HG02759 (cell line): ENCODE measurements at regions not wholly inside any gene's neighbourhood (a gene's known extent, or its start where the extent isn't known, plus 50 kb on each side); places are given as distances from the start of the nearest gene placed in this dataset.
"Not testable (repeated sequence)": the region's sequence is repeated elsewhere in the genome, so short reads cannot be mapped to it uniquely, and the experiment has no call there.

Experiments used
- ATAC-seq: cut with Tn5 transposase; IDR thresholded peaks from one replicate; pipeline ENCODE4 v1.9.1; 2021; ENCODE audit warnings: mild to moderate bottlenecking, moderate library complexity; ENCODE audit not compliant: unreplicated experiment

DNA sequence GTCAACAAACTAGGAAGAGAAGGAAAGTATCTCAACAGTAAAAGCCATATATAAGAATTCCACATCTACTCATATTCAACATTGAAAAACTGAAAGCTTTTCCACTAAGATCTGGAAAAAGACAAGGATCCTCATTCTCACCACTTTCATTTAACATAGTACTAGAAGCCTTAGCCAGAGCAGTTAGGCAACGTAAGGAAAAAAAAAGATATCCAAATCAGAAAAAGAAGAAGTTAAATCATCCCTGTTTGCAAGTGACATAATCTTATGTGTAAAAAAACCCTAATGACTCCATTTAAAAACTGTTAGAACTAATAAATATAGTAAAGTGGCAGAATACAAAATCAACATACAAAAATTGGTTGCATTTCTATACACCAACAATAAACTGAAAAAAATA lies 426.2 kb downstream of the BCAT1 start:
- ATAC-seq, result no peak

DNA sequence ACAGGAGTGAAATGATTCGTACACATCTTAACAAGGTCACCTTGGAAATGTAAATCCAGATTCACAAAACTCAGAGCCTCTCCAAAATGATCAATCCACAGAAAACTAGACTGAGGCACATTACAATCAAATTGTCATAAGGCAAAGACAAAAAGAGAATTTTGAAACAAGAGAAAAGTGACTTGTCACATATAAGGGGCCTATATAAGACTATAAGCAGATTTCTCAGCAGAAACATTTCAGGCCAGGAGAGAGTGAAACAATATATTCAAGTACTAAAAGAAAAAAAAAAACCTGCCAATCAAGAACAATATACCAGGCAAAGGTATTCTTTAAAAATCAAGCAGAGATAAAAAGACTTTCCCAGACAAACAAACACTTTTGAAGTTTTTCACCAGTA lies 429.1 kb downstream of the BCAT1 start:
- no peak for ATAC-seq

DNA sequence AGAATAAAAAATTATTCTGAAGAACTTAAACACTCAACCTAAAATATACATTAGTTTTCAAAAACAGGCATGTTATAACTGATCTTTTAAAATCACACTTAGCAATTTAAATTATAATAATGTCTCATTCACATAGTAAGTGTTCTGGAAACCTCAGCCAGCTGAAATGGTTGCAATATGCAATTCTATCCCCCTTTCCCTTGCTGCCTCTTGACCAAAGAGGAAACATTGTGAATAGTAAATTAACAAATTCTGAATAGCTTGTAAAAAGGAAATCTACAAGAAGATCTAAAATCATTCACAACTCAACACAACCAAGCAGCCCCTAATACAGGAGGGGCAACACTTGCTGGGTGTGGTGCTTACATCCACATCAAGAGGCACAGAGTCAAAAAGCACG lies 431.9 kb downstream of the BCAT1 start:
- ATAC-seq, result no peak

DNA sequence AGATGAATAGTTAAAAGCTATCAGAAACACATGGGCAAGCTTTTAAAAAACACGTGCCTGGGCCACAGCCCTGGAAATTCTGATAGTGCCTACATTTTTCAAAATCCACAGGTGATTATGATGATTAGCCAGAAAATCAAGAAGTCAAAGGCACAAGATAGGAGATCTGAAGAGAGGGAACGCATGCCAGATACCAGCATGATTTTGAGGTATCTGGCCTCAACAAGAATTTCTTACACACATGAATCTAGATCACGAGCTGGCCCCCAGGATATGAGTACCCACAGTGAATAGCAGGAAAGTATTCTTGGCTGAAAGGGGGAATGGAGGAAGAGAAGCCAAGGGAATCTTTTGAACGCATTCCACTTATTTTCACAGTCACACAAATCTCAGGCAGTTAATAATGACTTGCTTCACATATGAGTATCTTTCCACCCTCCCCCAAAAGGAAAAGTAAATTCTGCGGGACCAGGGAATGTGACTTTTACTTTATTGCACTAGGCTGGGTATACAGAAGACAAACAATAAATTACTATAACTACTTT lies 438.2 kb downstream of the BCAT1 start:
- ATAC-seq, result no peak

DNA sequence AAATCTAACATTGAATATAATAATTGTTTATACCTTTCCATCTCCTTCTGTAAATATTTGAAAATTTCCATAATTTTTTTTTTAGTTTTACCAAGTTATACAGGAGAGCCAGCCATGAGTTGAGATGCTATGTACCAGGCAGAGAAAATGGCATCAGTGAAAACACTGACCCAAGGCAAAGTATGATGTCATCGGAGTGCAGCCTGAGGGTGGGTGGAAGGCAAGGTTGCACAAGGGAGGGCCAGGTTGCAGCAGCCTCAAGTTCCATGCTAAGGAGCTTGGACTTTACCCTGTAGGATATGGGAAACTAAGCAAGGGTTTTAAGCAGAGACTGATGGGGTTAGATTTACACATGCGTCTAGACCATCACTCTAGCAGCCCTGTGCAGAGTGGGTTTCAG lies 441.1 kb downstream of the BCAT1 start:
- no peak for ATAC-seq

DNA sequence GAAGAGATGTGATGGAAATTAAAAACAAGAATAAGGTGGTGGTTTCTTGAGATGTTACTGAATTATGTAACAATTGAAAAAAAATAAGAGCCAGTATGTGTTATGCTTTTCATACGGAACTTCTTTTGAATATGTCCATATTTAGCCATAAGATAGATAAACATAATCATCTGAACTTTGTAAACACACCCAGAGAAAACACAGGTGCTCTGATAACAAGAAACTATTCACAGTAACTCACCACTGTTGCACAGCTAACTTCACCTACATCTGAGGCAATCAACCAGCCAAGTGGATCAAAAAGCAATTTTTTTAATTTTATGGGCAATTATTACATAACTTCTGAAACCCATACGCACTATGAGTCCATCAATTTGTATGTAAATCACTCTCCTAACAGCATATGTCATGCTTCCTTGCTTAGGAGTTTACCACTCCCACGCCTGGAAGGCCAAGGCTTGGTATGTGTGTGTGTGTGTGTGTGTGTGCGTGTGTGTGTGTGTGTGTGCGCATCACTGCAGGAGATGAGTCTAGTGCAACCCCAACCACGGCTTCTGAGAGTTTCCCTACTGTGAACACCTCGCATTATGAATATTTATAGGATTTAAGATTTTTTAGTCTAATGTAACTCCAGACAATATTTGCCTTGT lies 443.4 kb downstream of the BCAT1 start:
- no peak for ATAC-seq

DNA sequence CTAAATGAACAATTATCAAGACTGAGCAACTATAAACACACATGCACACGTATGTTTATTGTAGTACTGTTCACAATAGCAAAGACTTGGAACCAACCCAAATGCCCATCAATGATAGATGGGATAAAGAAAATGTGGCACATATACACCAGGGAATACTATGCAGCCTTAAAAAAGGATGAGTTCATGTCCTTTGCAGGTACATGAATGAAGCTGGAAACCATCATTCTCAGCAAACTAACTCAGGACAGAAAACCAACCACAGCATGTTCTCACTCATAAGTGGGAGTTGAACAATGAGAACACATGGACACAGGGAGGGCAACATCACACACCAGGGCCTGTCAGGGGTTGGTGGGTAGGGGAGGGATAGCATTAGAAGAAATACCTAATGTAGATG lies 445.4 kb downstream of the BCAT1 start:
- not testable (repeated sequence) for ATAC-seq

DNA sequence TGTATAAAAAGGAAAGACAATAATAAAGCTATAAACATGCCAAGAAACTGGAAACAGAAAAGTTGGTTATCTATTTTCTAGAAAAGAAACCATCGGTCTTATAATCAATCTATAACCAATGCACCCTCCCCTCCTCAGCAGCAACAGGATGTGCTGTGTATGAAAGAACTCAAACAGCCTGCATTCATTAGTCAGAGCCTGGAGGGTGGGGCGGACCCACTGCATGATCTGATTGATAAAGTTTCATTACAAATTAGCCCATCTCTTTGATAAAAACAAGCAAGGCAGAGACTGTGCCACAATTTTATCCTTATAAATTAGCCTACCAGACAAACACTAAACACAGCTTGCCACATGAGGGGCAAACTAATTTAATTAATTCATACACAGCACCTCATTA lies 448.1 kb downstream of the BCAT1 start:
- ATAC-seq, result no peak

DNA sequence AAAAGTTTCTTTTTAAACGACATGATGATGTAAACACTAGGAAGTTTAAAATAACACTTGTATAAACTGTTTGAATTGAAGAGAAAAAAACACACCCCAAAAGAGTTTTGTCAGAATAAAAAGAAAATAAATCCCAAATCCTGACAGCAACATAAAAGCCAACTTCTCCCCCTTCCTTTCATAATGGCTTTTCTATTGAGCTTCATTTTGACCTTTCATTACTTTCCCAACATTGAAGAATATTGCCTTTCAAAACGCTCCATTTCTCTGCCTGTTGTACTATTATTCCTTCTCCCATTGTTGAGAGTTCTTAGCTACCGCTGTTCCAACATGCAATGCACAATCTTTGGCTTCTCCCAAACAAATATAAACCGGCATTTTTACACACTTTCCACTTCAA lies 448.5 kb downstream of the BCAT1 start:
- no peak for ATAC-seq

DNA sequence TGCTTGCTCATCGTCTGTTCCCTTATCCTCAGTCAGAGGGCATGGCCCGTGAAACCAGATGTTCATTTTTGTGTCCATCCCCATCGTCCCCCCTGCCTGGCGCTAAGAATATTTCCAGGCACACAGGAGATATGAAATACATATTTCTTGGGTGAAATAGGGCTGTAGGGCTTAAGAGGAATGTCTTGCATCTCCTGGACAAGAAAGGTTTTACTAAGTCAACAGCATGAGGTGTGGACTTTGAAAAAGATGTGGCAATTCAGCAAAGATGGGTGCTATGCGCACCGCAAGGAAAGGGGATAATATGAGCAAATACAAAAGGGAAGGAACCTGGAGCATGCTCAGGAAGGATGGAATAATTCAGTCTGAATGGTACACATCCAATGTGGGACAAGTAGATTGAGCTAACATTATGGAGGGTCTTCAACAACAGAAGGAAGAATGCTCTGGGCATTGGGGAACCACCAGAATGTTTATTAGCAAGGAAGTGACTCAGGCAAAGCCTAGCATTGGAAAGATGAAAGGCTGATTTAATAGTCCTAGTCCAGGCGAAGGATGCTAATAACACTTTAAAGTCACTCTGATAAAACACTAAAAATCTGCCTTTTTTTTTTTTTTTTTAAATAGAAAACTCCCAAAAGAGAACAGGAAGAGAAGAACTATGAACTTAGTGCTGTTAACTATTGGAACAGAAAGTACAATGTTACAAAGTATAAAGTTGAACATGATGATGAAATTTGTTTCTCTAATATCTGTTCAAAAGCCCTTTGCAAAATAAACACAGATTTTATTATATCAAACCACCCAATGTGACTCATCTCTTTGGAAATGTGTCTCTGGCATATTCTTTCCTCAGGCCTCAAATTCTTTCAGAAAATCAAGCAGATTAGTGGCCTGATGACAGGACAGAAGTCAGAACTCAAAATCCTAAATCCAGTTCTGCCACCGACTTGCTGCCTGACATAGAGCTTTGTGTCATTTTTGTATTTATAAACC lies 449.5 kb downstream of the BCAT1 start:
- ATAC-seq, result no peak

DNA sequence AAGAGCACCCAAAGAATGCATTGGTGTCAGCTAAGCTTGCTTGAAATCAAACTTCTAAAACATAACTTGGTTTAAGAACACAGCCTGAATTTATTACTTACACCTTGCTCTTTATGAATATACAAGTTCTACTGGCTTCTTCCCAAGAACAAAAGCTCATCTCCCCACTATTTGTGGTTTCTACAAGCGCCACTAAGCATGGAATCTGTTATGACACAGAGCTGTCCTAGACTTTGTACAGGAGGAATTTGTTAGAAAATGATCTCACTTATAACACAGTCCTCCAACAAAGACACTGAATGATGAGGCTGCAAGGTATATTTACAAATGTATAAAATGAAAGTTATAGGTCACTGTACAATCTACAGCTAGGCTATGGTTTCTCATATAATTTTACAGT lies 452.1 kb downstream of the BCAT1 start:
- ATAC-seq, result no peak

DNA sequence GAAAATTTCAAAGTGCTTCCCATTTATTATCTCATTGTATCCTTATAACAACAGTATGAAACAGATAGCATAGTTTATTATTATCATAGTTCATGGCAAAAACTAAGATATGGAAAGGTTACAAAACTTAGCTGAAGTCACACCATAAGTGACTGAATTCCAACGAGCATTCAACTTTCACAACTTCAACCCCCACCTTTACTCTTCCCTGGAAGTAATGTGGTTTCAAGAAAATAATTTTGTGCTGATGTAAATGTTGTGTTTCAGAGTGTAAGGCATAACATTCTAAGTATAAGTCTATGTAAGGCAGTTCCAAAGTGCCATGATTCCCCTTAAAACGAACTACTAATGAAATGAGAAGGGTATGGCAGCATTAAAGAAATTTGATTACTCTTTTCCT lies 454.5 kb downstream of the BCAT1 start:
- no peak for ATAC-seq

DNA sequence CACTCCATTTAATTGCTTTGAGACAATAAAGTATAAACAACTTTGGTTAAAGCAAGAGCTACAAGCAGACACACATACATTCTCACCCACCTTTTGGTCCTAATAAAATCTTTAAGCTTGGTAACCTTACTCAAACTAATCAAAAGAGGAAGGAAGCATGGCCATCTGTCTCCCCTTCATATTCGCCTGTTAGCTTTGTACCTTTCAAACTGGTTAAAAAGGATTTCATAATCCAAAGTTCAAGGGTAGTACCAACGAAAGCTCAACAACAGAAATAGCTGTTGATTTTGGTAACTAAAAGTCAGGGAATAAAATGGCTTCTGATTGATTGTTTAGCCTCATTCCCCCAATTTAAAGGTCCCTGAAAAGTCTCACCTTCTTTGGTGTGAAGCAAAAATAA lies 456.9 kb downstream of the BCAT1 start:
- ATAC-seq, result no peak

DNA sequence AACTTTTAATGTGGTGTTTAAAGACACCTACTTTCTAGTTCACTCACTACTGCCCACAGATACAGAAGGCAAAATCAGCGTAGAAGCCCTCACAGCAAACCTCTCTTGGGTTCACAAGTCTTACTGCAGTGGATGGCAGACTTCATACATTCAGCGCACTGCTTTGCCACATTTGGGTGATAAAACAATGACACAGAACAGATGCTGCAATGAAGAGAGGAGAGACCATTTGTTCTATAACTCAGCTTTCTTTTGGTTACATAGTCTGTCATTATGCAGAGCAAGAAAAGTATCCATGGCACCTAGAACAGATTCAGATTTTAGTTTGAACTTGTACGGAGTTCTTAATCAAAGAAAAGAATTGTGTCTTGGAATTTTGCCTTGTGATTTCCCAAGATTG lies 459.0 kb downstream of the BCAT1 start:
- ATAC-seq, result no peak

DNA sequence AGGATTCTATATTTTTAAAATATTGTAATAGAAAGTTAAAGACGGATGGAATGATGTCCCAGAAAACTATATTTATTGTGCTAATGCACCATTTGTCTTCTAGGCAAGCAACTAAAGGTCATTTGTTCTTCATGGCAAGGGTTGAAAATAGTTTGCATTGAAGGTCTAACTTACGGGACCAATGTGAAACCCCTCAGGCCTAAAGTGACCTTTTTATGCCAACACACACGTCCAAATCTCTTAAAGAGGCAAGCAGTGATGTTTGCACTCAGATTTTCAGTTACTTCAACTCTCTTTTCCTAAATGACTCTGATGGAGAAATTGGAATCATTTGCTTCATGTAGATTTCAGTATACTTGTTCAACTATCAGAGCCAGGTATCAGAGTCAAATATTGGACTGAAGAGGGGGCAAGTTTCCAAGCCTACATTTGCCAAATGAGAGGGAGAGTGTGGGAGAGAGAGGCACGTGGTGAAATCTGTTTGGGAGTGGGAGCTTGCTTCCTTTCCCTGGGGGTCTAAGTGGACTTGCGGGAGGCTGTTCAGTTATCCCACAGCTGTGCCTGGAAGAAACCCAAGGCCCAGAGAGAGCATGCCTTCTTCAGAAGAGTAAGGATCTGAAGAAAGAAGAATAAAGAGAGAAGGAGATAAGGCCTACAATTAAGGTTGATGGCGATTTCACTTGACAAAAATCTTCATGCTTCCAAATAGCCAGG lies 459.8 kb downstream of the BCAT1 start:
- no peak for ATAC-seq

DNA sequence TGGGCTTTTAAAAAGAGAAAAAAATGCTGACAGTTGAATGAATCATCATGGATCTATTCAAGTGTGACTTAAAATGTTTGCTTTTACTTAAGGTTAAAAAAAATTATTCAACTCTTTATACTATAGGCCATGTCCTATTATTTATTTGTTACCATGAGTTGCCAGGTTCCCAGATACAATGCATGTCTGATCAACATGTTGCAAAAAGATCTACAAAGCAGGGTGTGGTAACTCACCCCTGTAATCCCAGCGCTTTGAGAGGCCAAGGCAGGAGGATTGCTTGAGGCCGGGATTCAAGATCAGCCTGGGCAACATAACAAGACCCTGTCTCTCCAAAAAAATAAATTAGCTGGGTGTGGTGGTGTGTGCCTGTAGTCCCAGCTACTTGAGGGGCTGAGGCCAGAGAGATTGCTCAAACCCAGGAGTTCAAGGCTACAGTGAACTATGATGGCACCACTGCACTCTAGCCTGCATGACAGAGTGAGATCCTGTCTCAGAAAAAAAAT lies 460.8 kb downstream of the BCAT1 start:
- no peak for ATAC-seq

DNA sequence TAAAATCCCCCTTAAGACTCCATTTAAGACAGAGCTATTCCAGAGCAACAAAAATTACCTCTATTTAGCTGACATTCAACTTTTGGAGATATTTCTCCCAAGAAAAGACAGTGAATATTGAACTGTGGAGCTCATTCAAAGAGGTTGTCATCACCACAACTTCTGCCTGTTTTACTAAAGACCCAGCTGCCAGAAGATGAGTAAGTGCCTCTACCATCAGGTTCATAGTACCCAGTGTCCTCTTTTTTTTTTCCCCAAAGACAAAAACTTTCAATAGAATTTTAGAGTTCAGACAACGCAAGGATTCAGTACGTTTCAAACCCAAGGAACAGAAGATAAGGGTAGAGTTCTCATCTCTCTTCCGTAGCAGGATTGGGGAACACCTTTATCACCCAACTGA lies 461.3 kb downstream of the BCAT1 start:
- ATAC-seq, result no peak

DNA sequence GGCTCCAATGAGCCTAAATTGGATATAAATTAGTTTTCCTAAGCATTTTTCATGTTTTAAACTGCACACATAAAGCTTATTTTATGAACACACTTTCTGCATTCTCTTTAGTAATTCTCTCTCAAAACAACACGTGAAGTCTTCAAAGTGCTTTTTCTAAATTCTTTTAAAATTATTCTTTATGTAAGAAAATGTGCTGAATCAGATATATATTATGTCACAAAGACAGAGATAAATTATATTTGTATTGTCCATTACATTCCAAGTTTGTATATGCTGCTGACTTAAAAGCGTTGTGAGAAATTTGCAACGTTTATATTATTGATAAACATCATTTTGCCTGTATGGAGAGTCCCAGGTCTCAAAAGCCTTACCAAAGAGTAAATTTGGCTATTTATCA lies 465.2 kb downstream of the BCAT1 start:
- no peak for ATAC-seq

DNA sequence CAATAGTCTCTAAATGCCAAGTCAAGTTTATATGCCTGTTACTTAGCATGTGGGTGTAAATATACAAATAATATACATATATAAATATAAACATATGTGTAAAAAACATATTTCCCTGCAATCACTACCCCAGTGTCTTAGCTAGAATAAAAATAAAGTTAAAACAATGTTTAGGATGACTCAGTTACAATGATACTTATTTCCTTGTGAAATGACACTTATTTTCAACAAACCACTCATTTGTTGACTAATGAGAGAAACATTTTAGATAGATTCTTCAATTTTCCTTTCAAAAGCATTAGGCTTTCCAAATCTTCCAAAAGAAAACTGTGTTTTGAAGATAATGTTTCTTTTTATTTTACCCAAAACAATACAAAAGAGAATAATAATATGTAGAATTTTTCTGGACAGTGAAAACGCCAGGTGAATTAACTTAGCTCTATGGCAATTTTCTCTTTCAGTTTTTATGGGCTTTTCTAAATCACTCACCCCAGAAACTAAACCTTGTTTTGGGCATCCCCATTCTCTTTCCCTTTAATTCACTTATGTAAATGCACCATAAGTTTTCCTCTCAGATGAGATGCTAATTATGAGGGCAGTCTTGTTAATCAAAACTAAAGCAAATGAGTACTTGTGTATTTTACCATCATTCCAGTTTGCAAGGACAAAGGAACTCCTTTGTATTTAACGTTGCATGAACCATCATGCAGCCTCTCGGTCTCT lies 465.9 kb downstream of the BCAT1 start:
- no peak for ATAC-seq

DNA sequence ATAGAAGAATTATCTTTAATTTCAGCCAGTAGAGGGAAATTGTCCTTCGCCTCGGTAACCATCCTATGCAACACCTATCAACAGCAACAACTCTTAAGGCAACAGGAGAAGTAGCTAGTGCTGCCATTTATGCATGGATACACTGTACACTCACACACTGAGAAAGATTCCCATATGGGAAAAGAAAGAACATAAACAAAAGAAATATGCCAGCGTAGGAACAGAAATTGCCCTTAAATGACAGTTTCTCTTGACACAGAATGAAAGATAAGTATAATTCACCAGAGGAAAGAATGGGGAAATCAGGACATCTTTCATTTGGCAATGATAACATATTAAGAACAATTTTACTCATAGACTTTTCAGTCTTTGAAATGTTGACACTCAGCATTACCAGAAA lies 466.9 kb downstream of the BCAT1 start:
- ATAC-seq, result no peak
